ENCODE measurements at regions not wholly inside any gene's neighbourhood (a gene's known extent, or its start where the extent isn't known, plus 50 kb on each side); places are given as distances from the start of the nearest gene placed in this dataset.

GRCh38 chr12:47026291-47026690 lies 53.1 kb upstream of the PCED1B start:
- H3K56ac ChIP-seq (ENCODE audit: insufficient read length, low read depth, low read length): no peak overlapping the region
- Mint-ChIP-seq H3K36me3 (ENCODE audit: insufficient read depth in 1 of 3, low read depth in 3 of 3) (no peaks in the 10 kb centered on the region), H3K4me1 (no peaks in the 10 kb centered on the region)

More at GRCh38 chr12:47026291-47026690, 53.1 kb upstream of the PCED1B start:
- H2BK15ac ChIP-seq (ENCODE audit: low read depth, low read length): no peak overlapping the region
- H2BK120ac ChIP-seq (ENCODE audit: low read depth, low read length, poor library complexity, severe bottlenecking): no peak overlapping the region
- H4K91ac ChIP-seq (ENCODE audit: insufficient read length, low read depth, low read length): no peak overlapping the region
- no peak for TF ChIP-seq CTCF (conservative IDR thresholded peaks at IDR 0.05)
- no peaks in the 10 kb centered on the region; the same call in 1 of the 2 replicates for H3K27me3 Mint-ChIP-seq (ENCODE audit: low read depth)
- H3K14ac ChIP-seq (ENCODE audit: insufficient read depth, low read length): no peak overlapping the region
- no peak overlapping the region for H3K18ac ChIP-seq (ENCODE audit: insufficient read length, low read depth, low read length)
- whole genome bisulfite sequencing (ENCODE audit: extremely low coverage, insufficient read length, low lambda C conversion rate): no CpG with 5 or more reads among the region's 5 CpGs
- no peak overlapping the region for H3K4ac ChIP-seq (ENCODE audit: low read depth, low read length)
- no peaks in the 10 kb centered on the region for H3K27me3 ChIP-seq (ENCODE audit: insufficient read depth, low read length)
- no peak overlapping the region for H2BK5ac ChIP-seq (ENCODE audit: insufficient read length, low read length)
- no peaks in the 10 kb centered on the region for H3K9me3 ChIP-seq (ENCODE audit: control insufficient read depth, low read depth, low read length)
- no peaks in the 10 kb centered on the region for H3K4me1 ChIP-seq (ENCODE audit: insufficient read depth, low read length)
- DNase-seq: no peak
- H3T11ph ChIP-seq (ENCODE audit: low read length): no peak overlapping the region
- no peaks in the 10 kb centered on the region for H3K9me3 Mint-ChIP-seq
- no peaks in the 10 kb centered on the region for H3K79me2 ChIP-seq (ENCODE audit: insufficient read depth, low read length)
- no peaks in the 10 kb centered on the region for H4K20me1 ChIP-seq (ENCODE audit: control insufficient read depth, insufficient read depth, insufficient read length)
- no peaks in the 10 kb centered on the region for H3K79me1 ChIP-seq (ENCODE audit: insufficient read depth, low read depth, low read length, poor library complexity, severe bottlenecking)
- no peak overlapping the region for H3K9ac ChIP-seq (ENCODE audit: extremely low read depth, insufficient read length, low read length)
- no peak overlapping the region for H3K23ac ChIP-seq (ENCODE audit: insufficient read length, low read depth, low read length)
- H3K23me2 ChIP-seq (ENCODE audit: insufficient read length, low read depth, low read length, poor library complexity, severe bottlenecking): no peaks in the 10 kb centered on the region
- H3K4me3 Mint-ChIP-seq: no peak overlapping the region
- H2BK20ac ChIP-seq (ENCODE audit: low read depth, low read length, poor library complexity, severe bottlenecking): no peak overlapping the region
- H3K27ac Mint-ChIP-seq: no peak overlapping the region
- no peak overlapping the region for H2BK12ac ChIP-seq (ENCODE audit: insufficient read length, low read depth, low read length)
- no peak overlapping the region for H4K8ac ChIP-seq (replicated peaks; ENCODE audit: insufficient read length, low read depth, low read length)
- no peak overlapping the region for H2AFZ ChIP-seq (ENCODE audit: low read length)
- no peak overlapping the region for H4K5ac ChIP-seq (ENCODE audit: insufficient read length, low read depth, low read length)
- H3K4me2 ChIP-seq (ENCODE audit: insufficient read depth, insufficient read length, low read length): no peak overlapping the region
- H2AK5ac ChIP-seq (ENCODE audit: insufficient read length, low read length): no peak overlapping the region
- H3K27ac ChIP-seq (ENCODE audit: insufficient read length, low read depth, low read length): no peak overlapping the region

All from H9 (cell line).